ENCODE measurements at regions not wholly inside any gene's neighbourhood (a gene's known extent, or its start where the extent isn't known, plus 50 kb on each side); places are given as distances from the start of the nearest gene placed in this dataset.

DNA sequence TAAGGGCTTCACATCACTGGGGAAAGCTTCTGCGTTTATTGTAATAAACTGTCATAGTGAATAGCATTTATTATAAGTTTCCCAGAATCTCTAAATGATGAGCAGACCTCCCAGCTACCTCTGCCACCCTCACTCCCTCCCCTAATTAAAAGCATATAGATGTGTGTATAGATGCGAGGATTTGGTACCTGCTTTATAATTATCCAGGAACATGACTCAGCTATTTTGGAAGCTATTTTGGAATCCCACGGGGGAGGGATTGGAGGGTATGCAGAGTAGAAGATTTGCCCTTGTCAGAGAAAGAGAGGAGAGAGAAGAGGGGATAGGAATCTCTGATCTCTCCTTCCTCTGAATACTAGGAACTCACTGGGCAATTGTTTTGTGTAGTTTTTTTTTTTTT is 455.3 kb downstream of the ADRA2A start:
- DNase-seq (ENCODE audit: low read depth, low spot score): no peak
- Mint-ChIP-seq H3K9me3 (peaks cover 2% of the 10 kb centered on the region), H3K4me3 (no peak overlapping the region), H3K36me3 (ENCODE audit: low read depth) (no peaks in the 10 kb centered on the region), H3K27ac (ENCODE audit: unreplicated experiment) (no peak overlapping the region), H3K4me1 (no peaks in the 10 kb centered on the region), H3K27me3 (ENCODE audit: low read depth) (no peaks in the 10 kb centered on the region)
- TF ChIP-seq, protein P1, sequence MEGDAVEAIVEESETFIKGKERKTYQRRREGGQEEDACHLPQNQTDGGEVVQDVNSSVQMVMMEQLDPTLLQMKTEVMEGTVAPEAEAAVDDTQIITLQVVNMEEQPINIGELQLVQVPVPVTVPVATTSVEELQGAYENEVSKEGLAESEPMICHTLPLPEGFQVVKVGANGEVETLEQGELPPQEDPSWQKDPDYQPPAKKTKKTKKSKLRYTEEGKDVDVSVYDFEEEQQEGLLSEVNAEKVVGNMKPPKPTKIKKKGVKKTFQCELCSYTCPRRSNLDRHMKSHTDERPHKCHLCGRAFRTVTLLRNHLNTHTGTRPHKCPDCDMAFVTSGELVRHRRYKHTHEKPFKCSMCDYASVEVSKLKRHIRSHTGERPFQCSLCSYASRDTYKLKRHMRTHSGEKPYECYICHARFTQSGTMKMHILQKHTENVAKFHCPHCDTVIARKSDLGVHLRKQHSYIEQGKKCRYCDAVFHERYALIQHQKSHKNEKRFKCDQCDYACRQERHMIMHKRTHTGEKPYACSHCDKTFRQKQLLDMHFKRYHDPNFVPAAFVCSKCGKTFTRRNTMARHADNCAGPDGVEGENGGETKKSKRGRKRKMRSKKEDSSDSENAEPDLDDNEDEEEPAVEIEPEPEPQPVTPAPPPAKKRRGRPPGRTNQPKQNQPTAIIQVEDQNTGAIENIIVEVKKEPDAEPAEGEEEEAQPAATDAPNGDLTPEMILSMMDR (conservative IDR thresholded peaks at IDR 0.05): no peak

DNA sequence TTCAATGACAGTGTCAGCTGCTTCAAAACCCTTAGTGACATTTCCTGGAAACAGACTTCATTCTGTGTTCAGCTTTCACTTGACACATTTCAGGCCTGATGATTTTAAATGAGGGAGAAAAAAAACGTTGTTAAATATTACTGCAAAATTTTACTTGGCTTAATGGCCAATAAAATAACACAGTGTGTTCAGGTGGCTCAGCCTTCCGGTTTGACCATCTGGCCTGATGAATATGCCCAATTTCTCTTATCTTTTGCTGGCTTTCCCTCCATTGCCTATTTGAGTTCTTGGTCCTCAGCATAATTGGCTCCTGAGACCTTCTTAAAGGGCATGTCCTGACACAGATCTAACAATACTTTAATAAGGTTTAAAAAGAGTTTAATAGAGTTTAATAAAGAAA is 462.4 kb downstream of the ADRA2A start:
- no peak overlapping the region for H3K27ac Mint-ChIP-seq (ENCODE audit: unreplicated experiment)
- no peak for DNase-seq (ENCODE audit: low read depth, low spot score)
- no peaks in the 10 kb centered on the region for H3K36me3 Mint-ChIP-seq (ENCODE audit: low read depth)
- H3K4me3 Mint-ChIP-seq: no peak overlapping the region
- TF ChIP-seq, protein P1 (conservative IDR thresholded peaks at IDR 0.05): no peak
- H3K27me3 Mint-ChIP-seq (ENCODE audit: low read depth): no peaks in the 10 kb centered on the region
- no peaks in the 10 kb centered on the region for H3K4me1 Mint-ChIP-seq
- H3K9me3 Mint-ChIP-seq: no peaks in the 10 kb centered on the region

- TF ChIP-seq, protein P1 (conservative IDR thresholded peaks at IDR 0.05): no peak
- no peak overlapping the region for H3K27ac Mint-ChIP-seq (ENCODE audit: unreplicated experiment)
- no peaks in the 10 kb centered on the region for H3K9me3 Mint-ChIP-seq
- DNase-seq (ENCODE audit: low read depth, low spot score): no peak
- H3K27me3 Mint-ChIP-seq (ENCODE audit: low read depth): no peaks in the 10 kb centered on the region
- no peaks in the 10 kb centered on the region for H3K36me3 Mint-ChIP-seq (ENCODE audit: low read depth)
- H3K4me3 Mint-ChIP-seq: no peak overlapping the region
- H3K4me1 Mint-ChIP-seq: no peaks in the 10 kb centered on the region
Observed at GRCh38 chr10:111543854-111544253, 467.0 kb downstream of the ADRA2A start.

DNA sequence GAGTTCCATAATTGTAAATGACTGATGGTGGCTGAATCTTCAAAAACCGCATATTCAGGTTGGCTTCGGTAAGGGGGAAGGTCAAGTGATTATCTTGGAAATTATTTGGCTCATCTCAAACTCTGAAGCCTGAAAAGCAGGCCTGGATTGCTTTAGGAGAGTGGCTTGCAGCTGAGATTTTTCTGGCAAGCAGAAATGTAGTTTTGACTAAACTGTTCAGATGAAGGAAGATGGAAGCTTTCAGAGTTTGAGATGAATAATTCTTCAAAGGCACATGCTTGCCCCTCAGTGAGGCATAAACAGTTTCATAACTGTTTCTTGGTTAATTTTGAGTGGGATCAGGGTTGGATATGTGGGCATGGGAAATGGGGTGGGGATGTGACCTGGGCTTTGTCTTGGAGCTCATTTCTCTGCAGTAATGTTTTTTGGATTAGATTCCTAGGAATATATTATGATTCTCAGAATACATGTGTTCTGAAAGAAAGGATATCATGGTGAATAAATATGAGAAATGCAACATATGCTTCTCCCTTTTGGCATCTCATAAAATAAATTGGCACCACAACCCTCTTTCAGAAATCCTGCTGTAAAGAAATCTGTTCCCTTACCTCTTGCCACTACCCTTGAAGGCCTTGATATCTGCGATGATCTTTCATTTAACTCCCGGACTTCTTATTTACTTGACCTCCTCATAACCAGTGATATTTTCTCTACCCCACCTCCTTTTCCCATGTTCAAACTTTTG is 469.2 kb downstream of the ADRA2A start:
- no peaks in the 10 kb centered on the region for H3K36me3 Mint-ChIP-seq (ENCODE audit: low read depth)
- no peak overlapping the region for H3K4me3 Mint-ChIP-seq
- H3K27me3 Mint-ChIP-seq (ENCODE audit: low read depth): no peaks in the 10 kb centered on the region
- DNase-seq (ENCODE audit: low read depth, low spot score): no peak
- no peaks in the 10 kb centered on the region for H3K4me1 Mint-ChIP-seq
- no peak overlapping the region for H3K27ac Mint-ChIP-seq (ENCODE audit: unreplicated experiment)
- TF ChIP-seq, protein P1 (conservative IDR thresholded peaks at IDR 0.05): no peak
- H3K9me3 Mint-ChIP-seq: no peaks in the 10 kb centered on the region

DNA sequence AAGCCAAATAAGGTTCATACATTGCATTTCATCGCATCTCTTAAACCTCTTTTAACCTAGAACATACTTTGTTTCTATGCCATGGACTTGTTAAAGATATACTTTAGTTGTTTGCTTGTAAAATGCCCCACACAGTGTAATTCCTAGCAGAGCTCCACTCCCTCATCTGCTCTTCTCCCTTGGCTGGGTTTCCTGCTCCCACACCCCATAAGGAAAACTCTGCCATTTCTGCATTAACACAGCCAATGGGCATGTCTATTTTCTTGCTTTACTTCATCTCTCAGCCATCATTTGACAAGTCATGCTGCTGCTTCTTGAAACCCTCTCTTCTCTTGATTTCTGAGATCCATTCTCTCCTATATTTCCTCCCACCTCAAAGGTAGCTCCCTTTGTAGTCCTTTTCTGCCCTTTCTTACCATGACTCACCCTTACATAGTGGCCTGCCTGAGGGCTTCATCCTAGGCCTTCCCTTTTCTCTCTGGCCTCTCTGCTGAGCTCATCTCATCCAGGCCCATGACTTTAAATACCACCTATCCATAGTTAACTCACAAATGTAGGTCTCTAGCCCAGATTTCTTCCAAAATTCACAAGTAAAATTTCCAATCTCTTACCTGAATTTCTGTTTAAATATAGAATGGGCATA is 471.4 kb downstream of the ADRA2A start:
- Mint-ChIP-seq H3K4me3 (no peak overlapping the region), H3K36me3 (ENCODE audit: low read depth) (no peaks in the 10 kb centered on the region), H3K27me3 (ENCODE audit: low read depth) (no peaks in the 10 kb centered on the region), H3K27ac (ENCODE audit: unreplicated experiment) (no peak overlapping the region), H3K4me1 (no peaks in the 10 kb centered on the region), H3K9me3 (no peaks in the 10 kb centered on the region)
- TF ChIP-seq, protein P1 (conservative IDR thresholded peaks at IDR 0.05): no peak
- DNase-seq (ENCODE audit: low read depth, low spot score): no peak

All from neural crest cell (in vitro differentiated cells).